Heart left ventricle (tissue), 13 donors: ENCODE measurements at regions not wholly inside any gene's neighbourhood (a gene's known extent, or its start where the extent isn't known, plus 50 kb on each side); places are given as distances from the start of the nearest gene placed in this dataset.

Experiments used
- POLR2A ChIP-seq, 2 donors: fragments of 450-650 bp; IDR thresholded peaks; one replicate each; pipeline ENCODE4 v1.6.1; 2017; ENCODE audit warnings: antibody characterized with exemption in 2 of 2, mild to moderate bottlenecking in 2 of 2, moderate library complexity in 2 of 2
- TF ChIP-seq, protein P1 (sequence below), 12 donors: fragments of 200-600 bp; sonication (generic) in 4 of 12; IDR thresholded peaks; one replicate each; pipeline versions ENCODE4 v1.5.0 to v1.8.0; 2018 to 2022; ENCODE audit warnings: antibody characterized with exemption in 12 of 12, mild to moderate bottlenecking in 5 of 12
- donor health status: ischemic (EF 13 %, LVEDD 7.1; RV severe dilation, severe dysfunction).
- donor health status: DM: no; HTN: yes; CAD: no.
- donor health status: DM: no; HTN: no; CAD: no.
- donor health status: ischemic (EF 25% LVEDD 6.9; RV normal size, moderate dysfunction).
- donor health status: ischemic (EF 25% LVEDD 5.7; RV mildly dilated, moderate dysfunction).
- donor health status: ischemic (EF 35%, LVEDD 5.7; RV mildly dilated, moderate dysfunction).
- donor health status: nonischemic (EF 11% LVEDD 7.7; RV severe dilation, severe dysfunction).
- donor health status: DM: yes; HTN: yes; CAD: no.
- donor health status: PGD.
- donor health status: ischemic (EF 29% LVEDD 5.4; RV normal size, mild dysfunction).
- donor health status: nonischemic (EF 23%, LVEDD 6.1; RV moderate dilation, normal function).

GRCh38 chr2:66895206-66895605, 460.3 kb downstream of the MEIS1 start:
- TF ChIP-seq, protein P1, sequence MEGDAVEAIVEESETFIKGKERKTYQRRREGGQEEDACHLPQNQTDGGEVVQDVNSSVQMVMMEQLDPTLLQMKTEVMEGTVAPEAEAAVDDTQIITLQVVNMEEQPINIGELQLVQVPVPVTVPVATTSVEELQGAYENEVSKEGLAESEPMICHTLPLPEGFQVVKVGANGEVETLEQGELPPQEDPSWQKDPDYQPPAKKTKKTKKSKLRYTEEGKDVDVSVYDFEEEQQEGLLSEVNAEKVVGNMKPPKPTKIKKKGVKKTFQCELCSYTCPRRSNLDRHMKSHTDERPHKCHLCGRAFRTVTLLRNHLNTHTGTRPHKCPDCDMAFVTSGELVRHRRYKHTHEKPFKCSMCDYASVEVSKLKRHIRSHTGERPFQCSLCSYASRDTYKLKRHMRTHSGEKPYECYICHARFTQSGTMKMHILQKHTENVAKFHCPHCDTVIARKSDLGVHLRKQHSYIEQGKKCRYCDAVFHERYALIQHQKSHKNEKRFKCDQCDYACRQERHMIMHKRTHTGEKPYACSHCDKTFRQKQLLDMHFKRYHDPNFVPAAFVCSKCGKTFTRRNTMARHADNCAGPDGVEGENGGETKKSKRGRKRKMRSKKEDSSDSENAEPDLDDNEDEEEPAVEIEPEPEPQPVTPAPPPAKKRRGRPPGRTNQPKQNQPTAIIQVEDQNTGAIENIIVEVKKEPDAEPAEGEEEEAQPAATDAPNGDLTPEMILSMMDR (IDR thresholded peaks at IDR 0.05): no peak
- TF ChIP-seq POLR2A (IDR thresholded peaks at IDR 0.05): no peak
